HL-60 (cell line): ENCODE measurements at regions not wholly inside any gene's neighbourhood (a gene's known extent, or its start where the extent isn't known, plus 50 kb on each side); places are given as distances from the start of the nearest gene placed in this dataset.

Experiments used
- DNase-seq, 2 experiments: peaks; one replicate each; pipeline ENCODE4 v3.0.0-alpha.2; 2010 to 2020; ENCODE audit warnings: low read depth in 1 of 2, low spot score in 1 of 2
- H3K27ac ChIP-seq: fragments of 250-450 bp; sonication (Bioruptor Pico); replicated peaks from 2 replicates; pipeline ENCODE4 v1.5.1; 2020; ENCODE audit warnings: mild to moderate bottlenecking, moderate library complexity
- H3K27me3 ChIP-seq: fragments of 250-450 bp; sonication (Bioruptor Pico); 2 replicates; pipeline ENCODE4 v1.5.1; 2021; ENCODE audit warnings: mild to moderate bottlenecking, moderate library complexity; ENCODE audit not compliant: insufficient read depth, poor library complexity, severe bottlenecking
- H3K4me3 ChIP-seq: replicated peaks from 2 replicates; pipeline ENCODE4 v1.5.1; 2011; ENCODE audit warnings: mild to moderate bottlenecking, control low read depth, low read length; ENCODE audit not compliant: insufficient read depth
- CTCF ChIP-seq: IDR thresholded peaks from one replicate; pipeline ENCODE4 v1.5.1; 2011; ENCODE audit warnings: low read length, control low read depth, inconsistent platforms; ENCODE audit not compliant: insufficient read depth
- GABPA ChIP-seq: IDR thresholded peaks from 2 replicates; pipeline ENCODE4 v1.6.1; 2012; ENCODE audit warnings: low read depth
- POLR2AphosphoS5 ChIP-seq: IDR thresholded peaks from 2 replicates; pipeline ENCODE4 v1.6.1; 2012; ENCODE audit warnings: low read depth
- REST ChIP-seq: IDR thresholded peaks from 2 replicates; pipeline ENCODE4 v1.6.1; 2012; ENCODE audit warnings: low read depth; ENCODE audit not compliant: insufficient replicate concordance
- SPI1 ChIP-seq: IDR thresholded peaks from 2 replicates; pipeline ENCODE4 v1.6.1; 2012; ENCODE audit warnings: low read depth, mild to moderate bottlenecking, borderline replicate concordance

GRCh38 chr5:119808474-119808873 lies 179.1 kb downstream of the FAM170A start:
- Histone ChIP-seq H3K27ac (no peak overlapping the region), H3K27me3 (no peaks in the 10 kb centered on the region), H3K4me3 (no peak overlapping the region)
- TF ChIP-seq REST (no peak), POLR2AphosphoS5 (no peak), SPI1 (no peak), CTCF (no peak), GABPA (no peak)
- no peak for DNase-seq

GRCh38 chr5:119810217-119810616 lies 180.9 kb downstream of the FAM170A start:
- TF ChIP-seq REST = no peak
- no peak for TF ChIP-seq POLR2AphosphoS5
- TF ChIP-seq SPI1 = no peak
- no peak for TF ChIP-seq CTCF
- TF ChIP-seq GABPA = no peak
- DNase-seq = no peak
- no peak overlapping the region for H3K27ac ChIP-seq
- H3K4me3 ChIP-seq = no peak overlapping the region
- no peaks in the 10 kb centered on the region for H3K27me3 ChIP-seq

GRCh38 chr5:119811458-119811857 lies 182.1 kb downstream of the FAM170A start:
- DNase-seq = no peak
- TF ChIP-seq SPI1 = no peak
- H3K4me3 ChIP-seq = no peak overlapping the region
- H3K27me3 ChIP-seq = no peaks in the 10 kb centered on the region
- H3K27ac ChIP-seq = no peak overlapping the region

- no peaks in the 10 kb centered on the region for H3K27me3 ChIP-seq
- DNase-seq = no peak
Measured at GRCh38 chr5:119814655-119815054, 185.3 kb downstream of the FAM170A start.

GRCh38 chr5:119816055-119816454 lies 186.7 kb downstream of the FAM170A start:
- Histone ChIP-seq H3K27ac (no peak overlapping the region), H3K27me3 (no peaks in the 10 kb centered on the region), H3K4me3 (no peak overlapping the region)
- TF ChIP-seq SPI1 (no peak), CTCF (no peak), POLR2AphosphoS5 (no peak)
- DNase-seq = no peak

More at GRCh38 chr5:119814655-119815054, 185.3 kb downstream of the FAM170A start:
- TF ChIP-seq SPI1 = no peak
- Histone ChIP-seq H3K27ac (no peak overlapping the region), H3K4me3 (no peak overlapping the region)
